GM23338 (cell line): ENCODE measurements at regions not wholly inside any gene's neighbourhood (a gene's known extent, or its start where the extent isn't known, plus 50 kb on each side); places are given as distances from the start of the nearest gene placed in this dataset.

ENCODE experiments used
- CTCF ChIP-seq, 2 experiments: fragments of 200-600 bp in 1 of 2; sonication (generic) in 1 of 2; conservative IDR thresholded peaks; 2 replicates each; pipeline versions ENCODE4 v1.5.1 to v1.6.1; 2016 to 2017; ENCODE audit warnings: antibody characterized with exemption in 2 of 2, low read depth in 2 of 2, mild to moderate bottlenecking in 2 of 2, moderate library complexity in 1 of 2
- REST ChIP-seq: IDR thresholded peaks from one replicate; pipeline ENCODE4 v1.6.1; 2018; ENCODE audit warnings: antibody characterized with exemption; ENCODE audit not compliant: unreplicated experiment

GRCh38 chr5:124843596-124843899 is 97.1 kb upstream of the ZNF608 start:
- no peak for TF ChIP-seq CTCF (conservative IDR thresholded peaks at IDR 0.05; ENCODE audit: low read depth in 2 of 2)
- no peak for TF ChIP-seq REST
